Activated CD8-positive, alpha-beta memory T cell treated with anti-CD3 and anti-CD28 coated beads for 48 hours (primary cell): ENCODE measurements at regions not wholly inside any gene's neighbourhood (a gene's known extent, or its start where the extent isn't known, plus 50 kb on each side); places are given as distances from the start of the nearest gene placed in this dataset.

Source experiments
- DNase-seq, 3 experiments: peaks; one replicate each; pipeline ENCODE4 v3.0.0-alpha.2; 2020; ENCODE audit warnings: low read depth in 2 of 3, low spot score in 2 of 3

DNA sequence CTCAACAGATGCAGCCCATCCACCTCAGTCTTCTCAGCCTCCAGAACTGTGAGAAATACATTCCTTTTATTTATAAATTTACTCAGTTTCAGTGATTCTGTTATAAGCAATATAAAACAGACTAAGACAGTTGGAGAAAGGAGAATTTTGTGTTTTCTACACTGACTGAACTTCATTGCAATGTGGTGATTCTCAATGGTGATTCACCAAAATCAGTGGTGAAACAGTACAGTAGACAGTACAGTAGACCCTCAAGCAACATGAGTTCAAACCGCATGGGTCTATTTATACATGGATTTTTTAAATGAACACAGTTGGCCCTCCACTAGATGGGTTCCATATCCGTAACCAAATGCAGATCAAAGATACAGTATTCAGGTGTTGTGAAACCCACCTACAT, 403.1 kb upstream of the TGFBR2 start:
- no peak for DNase-seq

DNA sequence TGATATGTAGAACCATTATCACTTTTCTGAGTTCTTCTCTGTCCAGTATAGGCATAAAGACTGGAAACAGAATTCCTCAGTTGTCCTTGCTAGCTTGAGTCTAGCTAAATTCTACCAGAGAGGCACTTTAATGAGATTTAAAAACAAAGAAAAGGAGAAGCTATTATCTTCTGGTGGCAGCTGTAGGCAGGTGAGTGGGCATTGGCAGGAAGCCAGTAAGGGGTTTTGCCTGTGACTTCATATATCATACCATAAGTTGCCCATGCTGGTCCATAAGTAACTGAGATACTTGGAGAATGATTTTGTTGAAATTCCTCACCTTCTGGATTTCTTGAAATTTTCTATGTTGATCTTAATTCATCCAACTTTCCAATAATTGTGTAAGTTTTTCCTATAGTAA, 402.3 kb upstream of the TGFBR2 start:
- no peak for DNase-seq

DNA sequence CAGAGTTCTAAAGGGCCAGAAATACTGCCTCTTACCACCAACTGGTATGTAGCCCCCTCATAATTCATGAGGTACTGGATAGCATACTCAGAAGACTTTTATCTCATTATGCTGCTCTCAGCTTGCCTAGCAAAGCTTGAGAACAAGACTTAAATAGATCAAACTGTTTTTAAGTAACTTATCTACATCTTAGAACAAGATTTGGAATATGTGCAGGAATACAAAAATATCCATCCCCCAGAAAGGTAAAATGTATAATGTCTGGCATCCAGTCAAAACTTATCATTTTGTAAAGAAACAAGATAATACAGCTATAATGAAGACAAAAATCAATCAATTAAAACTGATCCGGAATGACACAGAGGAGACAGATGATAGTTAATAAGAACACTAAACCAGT, 400.4 kb upstream of the TGFBR2 start:
- no peak for DNase-seq

DNA sequence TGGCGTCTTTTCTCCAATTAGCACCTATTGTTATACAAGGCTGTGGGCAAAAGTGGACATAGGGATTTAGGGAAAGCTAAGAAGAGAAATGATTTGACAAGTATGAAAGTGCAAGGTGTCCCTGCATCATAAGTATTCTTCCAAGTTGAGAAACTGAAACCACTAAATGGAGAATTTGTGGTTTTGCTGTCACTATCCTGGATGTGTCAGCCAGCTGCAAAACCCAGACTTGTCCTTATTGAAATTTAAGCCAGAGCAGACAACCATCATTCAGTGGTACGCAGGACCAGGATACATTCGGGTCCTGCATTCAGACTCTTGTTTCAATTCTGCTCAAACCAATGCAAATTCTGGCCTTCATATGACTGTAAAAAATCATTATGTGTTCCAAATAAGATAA, 384.8 kb upstream of the TGFBR2 start:
- no peak for DNase-seq

DNA sequence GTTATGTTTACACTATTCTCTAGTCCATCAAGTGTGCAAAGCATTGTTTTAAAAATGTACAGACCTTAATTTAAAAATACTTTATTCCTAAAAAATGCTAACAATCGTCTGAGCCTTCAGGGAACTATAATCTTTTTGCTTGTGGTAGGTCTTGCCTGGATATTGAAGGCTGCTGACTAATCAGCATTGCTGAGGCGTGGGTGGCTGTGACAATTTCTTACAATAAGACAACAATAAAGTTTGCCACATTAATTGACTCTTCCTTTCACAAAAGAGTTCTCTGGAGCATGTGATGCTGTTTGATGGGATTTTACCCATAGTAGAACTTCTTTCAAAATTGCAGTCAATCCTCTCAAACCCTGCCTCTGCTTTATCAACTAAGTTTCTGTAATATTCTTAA, 384.0 kb upstream of the TGFBR2 start:
- no peak for DNase-seq

DNA sequence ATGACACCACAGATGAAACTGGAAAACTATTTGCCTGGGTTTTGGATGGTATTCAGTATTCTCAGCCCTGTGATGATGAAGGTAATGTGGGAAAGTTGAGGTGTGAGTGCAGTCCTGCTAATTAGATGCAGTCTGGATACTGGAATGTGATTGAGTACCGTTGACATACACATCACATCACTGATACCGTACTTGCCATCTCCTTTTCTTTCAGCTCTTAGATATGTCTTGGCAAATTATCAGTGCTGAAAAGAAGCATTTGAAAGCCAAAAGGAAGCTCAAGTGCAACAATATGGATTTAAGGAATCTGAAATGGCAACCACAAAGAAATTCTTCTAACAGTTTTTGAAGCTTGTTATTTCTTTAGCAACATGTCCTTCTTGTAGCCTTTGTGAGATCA, 381.4 kb upstream of the TGFBR2 start:
- DNase-seq = no peak

DNA sequence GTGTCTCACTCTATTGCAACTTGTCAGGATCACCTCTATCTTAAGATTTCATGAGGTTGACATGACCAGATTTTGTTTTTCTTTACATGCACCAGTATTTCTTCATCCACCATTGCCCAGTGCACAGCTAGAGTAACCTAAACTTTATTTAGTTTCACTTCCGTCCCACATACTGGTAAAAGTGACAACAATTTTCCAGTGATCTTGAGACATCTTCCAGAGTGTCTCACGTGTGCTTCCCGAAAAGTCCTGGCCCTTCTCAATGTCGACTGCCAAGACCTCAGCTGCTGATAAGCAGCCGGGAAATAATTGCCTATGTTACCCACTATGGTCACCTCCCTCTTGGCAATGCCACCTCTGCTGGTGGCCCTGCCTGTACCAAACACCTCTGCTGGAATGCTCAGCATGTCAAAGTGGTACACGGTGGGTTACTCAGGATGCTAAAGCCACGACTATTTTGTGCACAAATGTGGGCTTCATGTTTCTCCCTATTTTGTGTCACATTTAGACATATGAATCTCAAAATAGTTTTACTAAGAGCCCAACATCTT, 379.7 kb upstream of the TGFBR2 start:
- no peak for DNase-seq

DNA sequence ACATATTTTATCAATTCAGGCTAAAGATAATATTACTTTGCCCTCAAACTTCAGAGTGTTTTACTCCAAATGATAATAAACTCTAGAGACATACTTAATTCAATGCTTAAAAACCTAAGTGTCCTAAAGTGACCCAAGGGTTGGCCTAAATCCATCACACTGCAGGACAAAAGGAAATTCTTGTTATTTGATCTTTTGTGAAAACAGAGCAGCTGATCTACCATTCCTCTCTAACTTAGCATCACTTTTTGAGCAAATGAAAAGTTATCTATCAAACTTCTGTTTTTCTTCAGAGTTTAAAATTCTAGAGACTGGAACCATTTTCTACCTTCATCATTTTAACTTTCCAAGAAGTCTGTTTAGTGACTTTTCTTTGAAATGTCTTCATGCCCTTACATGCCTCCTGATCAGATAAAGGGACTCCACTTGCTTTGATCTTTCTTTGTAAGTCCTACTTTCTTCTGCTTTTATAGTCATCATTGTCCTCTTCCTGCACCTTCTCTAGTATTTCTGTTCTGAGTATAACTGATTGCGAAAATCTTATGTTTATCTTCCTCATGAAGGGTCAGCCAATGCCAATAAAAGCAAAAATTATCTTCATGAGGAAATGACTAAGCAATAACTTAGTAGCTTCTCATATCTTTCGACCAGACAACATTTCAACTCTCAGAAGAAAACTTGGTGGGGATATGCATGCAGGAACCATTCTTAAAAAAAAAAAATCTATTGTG, 378.7 kb upstream of the TGFBR2 start:
- DNase-seq = no peak

DNA sequence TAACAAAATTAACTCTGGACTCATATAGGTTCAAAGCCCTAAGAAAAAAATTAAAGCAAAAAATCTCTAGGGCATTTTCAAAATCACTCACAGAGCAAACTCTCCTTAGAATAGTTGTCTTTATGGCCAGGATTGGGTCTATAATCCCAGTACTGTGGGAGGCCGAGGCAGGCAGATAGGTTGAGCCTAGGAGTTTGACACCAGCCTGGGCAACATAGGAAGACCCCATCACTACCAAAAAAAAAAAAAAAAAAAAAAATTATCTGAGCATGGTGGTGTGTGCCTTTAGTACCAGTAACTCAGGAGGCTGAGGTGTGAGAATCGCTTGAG, 378.1 kb upstream of the TGFBR2 start:
- DNase-seq = no peak

DNA sequence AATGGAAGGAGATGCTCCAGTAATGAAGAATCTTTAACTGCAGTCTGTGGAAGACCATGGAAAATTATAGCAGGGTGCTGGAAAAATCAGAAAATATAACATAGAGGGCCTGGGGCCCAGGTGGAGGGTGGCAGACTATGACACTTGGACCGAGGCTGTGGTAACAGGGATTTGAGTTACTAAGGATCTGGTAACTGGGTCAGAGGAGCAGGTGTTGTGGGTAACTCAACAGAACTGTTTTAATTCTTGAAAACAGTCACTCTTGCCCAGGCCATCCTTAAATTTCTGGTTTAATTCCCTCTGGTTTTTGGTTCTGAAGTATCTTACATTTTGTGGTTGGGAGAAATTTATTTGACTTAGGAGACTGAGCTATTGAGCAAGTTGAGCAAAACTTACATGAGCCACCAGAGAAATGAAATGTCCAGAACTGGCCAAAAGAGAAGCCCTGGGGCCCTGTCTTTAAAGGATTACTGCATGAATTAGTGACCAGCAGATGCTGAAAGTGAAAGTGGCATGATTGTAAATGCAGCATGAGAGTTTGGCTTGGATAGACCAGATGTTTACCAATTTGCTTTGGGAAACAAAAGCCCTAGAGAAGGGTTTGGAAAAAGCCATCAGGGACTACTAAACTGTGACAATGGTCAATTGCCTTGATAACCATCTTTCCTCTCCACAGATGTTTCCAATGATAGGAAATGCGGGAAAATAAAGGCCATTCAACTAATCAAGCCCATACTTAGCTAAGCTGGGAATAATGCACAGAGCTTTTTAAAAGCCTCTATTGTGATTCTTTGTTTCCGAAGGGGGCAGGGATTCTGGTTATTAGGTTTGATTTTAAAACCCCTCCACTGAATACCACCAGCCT, 374.9 kb upstream of the TGFBR2 start:
- no peak for DNase-seq

DNA sequence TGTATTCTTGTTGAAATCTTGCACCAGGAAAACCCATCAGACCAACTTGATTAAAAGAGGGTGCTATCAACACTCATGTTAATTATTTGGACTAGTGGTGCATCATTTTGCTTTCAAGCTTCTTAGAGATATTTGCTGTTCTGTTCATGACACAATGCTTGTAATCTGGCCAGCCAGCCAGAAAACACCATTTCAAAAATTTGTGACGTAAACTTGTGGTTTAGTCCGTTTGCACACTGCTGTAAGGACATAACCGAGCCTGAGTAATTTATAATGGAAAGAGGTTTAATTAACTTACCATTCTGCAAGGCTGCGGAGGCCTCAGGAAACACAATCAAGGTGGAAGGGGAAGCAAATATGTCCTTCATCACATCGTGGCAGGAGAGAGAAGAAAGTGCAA, 374.3 kb upstream of the TGFBR2 start:
- DNase-seq = no peak

DNA sequence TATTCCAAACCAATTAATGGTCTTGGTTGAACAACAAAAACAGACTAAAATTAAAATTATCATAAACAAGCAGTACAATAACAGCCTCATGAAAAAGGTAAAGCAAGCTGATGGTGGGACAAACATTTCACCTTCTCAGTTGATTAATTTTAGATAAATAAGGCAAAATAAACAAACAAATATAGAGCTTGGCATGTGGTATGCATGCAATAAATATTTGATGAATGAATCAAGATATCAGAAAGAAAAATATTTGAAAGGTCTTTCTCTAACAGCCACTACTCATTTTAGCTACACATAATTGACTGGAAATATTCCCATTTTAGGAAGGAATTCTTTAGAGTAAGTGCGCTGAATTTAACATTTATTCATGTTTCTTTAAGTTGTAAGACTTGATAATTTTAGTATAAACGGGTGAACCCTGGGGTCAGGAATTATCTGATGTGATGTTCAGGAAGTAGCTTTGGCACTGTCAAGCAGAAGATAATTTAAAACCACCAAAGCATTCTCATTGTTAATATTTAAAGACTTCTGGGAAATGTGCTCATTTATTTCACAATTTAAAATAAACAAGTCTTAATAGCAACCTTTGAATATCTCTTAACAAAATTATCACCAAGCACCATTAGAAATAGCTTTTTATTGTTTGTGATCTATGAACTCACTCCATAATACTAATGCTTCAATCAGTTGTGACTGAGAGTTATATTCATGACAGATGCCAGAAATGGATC, 372.3 kb upstream of the TGFBR2 start:
- no peak for DNase-seq

DNA sequence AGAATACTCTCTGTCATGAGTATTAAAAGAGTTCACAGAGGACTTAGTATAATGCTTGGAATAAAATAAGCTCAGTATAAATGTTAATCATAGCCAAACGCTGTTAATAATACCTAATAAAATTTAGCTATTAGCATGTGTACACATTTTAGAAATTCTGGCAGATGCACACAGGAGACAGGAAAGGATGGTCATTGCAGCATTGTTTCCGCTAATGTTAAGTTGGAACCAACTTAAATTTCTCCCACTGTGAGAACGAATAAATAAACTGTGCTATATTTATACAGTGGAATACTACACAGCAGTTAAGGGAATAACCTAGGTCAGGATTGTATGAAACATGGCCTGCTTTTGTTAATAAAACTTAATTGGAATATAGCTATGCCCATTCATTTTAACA, 370.4 kb upstream of the TGFBR2 start:
- no peak for DNase-seq

DNA sequence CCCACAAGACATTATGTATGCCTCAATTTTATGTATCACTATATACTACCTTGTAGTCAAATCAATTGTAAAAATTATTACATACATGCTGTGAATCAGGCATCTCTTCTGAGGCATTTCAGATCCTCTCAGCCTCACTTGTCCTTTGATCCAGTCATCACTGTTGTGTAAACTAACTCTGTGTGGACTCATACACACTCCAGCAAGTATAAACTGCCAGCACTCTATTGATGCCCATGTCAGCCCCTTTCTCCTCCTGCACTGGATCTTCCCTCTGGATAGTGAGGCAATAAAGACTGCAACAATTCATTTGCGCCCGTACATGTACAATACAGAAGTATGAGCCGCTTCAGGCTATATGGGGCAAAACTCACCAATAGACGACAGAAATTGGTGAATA, 364.7 kb upstream of the TGFBR2 start:
- no peak for DNase-seq

DNA sequence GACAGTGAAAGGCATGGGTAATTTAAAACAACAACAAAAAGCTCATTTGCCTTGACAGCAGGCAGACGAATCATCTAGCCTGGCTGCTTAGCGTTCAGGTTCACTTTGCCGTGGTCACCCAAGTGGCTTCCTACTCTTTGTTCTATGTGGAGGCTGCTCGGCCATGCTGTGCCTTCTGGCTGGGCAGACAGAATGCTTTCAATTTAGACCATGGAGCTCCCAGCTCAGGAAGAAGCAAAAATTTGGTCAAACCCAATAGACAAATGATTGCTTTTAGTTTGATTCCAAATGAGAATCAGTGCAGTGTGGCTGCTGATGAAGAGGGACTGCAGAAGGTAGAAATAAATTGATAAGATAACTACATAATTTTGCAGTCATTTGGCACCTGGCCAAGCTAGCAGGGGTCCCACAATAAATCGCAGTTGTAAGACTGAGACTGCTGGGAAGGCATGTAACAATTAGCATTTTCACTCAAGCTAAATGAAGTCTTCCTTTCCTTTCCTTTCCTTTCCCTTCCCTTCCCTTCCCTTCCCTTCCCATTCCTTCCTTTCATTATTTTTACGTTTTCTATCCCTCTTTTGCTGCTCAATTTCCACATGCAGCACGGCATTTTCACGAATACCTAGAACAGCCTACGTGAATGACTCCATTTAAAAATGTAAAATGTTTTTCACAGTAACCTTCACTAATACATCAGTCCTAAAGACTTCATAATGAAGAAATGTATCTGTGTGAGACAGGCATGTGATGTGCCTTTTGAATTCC, 360.4 kb upstream of the TGFBR2 start:
- DNase-seq = no peak

DNA sequence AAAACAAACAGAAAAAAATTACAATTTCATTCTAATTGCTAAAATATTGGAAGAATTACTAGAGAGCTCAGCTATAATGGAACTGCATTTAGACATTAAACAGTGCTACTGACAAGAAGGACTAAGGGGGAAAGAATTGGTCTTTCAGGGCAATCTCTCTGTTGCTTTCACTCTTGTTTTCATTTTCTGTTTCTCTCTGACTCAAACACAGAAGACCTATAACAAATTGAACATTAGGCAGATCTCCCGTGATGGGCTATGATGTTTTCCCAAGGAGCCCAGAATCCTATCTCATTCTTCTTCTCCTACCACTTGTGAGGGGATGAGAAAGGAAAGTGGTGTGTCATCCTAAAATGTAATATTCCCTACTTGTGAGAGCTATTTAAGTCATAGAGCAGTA, 358.0 kb upstream of the TGFBR2 start:
- DNase-seq = no peak

DNA sequence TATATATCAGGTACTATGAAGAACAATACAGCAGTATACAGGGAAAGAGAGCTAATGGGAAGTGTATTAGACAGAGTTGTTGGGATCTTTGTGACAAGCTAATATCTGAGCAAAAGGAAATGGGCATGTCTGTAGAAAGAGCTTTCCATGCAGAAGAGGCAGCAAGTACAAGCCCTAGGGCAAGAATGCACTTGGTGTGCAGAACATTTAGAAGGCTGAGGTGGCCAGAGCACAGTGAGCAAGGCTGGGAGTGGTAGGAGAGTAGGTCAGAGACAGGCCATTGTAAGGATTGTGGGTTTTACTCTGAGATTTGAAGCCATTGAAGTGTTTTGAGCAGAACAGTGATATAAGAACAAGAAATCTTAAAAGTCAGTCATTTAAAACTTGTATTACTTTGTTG, 353.9 kb upstream of the TGFBR2 start:
- no peak for DNase-seq

DNA sequence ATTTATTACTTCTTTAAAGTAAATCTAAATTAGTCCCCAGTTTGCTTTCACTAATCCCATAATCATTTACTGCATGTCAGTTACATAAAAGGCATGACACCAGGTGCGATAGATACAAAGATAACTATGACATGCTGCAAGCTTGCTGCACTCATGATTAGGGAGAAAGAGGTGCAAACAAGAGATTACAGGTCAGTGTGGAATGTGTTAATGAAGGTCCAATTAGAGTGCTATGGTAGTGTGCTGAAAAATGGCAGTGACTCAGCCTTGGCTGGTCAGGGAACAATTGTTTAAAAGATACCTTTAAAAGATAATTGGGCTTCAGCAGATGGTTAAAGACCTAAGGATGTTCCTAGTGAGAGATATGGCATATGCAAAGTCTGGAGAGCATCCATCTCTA, 352.6 kb upstream of the TGFBR2 start:
- no peak for DNase-seq

DNA sequence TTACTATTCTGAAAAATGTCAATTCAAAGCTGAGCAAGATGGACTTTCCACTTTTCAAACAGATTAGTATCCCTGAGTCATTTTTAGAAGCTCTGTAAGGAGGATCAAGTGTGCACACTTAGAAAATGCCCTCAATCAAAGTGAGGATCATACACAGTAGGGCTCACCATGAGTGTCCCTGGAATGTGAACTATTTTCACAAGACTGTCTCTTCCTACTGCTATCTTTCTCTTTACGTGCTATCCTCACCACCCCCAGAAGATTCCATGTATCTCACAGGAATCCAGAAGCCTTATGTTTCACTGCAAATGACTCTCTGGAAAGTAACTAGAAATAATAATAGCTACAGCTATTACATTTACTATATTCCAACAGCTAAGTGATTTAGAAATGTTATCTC, 349.9 kb upstream of the TGFBR2 start:
- DNase-seq = no peak

DNA sequence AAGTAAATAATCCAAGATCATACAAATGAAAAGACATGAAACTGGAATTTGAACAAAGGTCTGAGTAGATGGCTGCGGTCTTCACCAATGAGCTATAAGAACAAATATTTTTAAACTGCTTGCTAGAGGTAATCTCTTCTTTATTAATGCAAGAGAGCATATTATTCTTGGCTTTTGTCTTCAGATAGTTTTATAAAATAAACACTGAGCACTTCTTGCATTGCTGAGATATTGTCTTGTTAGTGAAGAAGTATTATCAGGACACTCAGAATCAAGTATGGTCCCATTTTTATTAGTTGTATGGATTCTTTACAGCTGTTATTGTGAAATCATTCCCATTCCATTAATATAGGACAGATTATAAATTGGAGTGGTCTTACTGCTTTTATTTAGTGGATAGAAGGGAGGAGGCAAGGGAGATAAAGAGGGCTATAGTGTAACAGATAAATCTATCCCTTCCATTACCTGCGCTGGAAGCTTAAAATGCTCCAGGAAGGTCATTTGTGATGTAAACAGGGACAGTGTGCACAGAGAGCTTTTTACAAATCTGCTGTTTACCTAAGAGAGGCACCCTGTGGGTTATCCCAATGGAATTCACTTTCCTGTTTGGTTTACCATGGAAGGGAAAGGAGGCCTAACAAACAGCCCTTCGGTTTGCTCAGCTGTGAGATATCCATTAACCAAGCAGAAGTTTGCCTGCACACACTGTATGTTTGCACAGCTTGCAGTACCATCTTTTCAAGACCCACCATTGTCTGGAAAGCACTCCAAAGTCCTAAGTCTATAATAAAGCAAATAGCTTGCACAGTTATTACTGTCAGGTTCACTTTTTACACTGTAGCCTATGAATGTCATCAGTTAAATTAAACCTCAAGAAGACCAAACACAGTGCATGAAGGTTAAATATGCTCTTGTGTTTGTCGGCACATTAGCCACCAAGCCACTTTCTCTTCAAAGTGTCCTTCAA, 347.7 kb upstream of the TGFBR2 start:
- no peak for DNase-seq
